Retinal pigment epithelial cell (primary cell): ENCODE measurements at regions not wholly inside any gene's neighbourhood (a gene's known extent, or its start where the extent isn't known, plus 50 kb on each side); places are given as distances from the start of the nearest gene placed in this dataset.
"Not testable (repeated sequence)": the region's sequence is repeated elsewhere in the genome, so short reads cannot be mapped to it uniquely, and the experiment has no call there.

Source experiments
- DNase-seq: peaks from one replicate; pipeline ENCODE4 v3.0.0-alpha.2; 2010; ENCODE audit warnings: low read depth
- H3K4me3 ChIP-seq: 2 replicates; pipeline ENCODE4 v1.5.1; 2011; ENCODE audit warnings: mild to moderate bottlenecking, low read length, control low read depth, moderate library complexity
- CTCF ChIP-seq: conservative IDR thresholded peaks from 2 replicates; pipeline ENCODE4 v1.5.1; 2011; ENCODE audit warnings: low read depth, low read length, control low read depth, inconsistent platforms

GRCh38 chr9:104300124-104300523, 203.9 kb upstream of the OR13F1 start:
- no peak for TF ChIP-seq CTCF
- DNase-seq = no peak
- no peak overlapping the region for H3K4me3 ChIP-seq

GRCh38 chr9:104301755-104302154, 202.3 kb upstream of the OR13F1 start:
- no peak for DNase-seq
- no peak overlapping the region for H3K4me3 ChIP-seq
- TF ChIP-seq CTCF = no peak

GRCh38 chr9:104302775-104303174, 201.3 kb upstream of the OR13F1 start:
- no peak overlapping the region for H3K4me3 ChIP-seq
- DNase-seq = no peak
- TF ChIP-seq CTCF = no peak

GRCh38 chr9:104304925-104305324, 199.1 kb upstream of the OR13F1 start:
- no peak for TF ChIP-seq CTCF
- H3K4me3 ChIP-seq = no peak overlapping the region
- DNase-seq = no peak

GRCh38 chr9:104313396-104314110, 190.5 kb upstream of the OR13F1 start:
- H3K4me3 ChIP-seq = no peak overlapping the region
- no peak for DNase-seq
- no peak for TF ChIP-seq CTCF

GRCh38 chr9:104316201-104317009, 187.7 kb upstream of the OR13F1 start:
- not testable (repeated sequence) for H3K4me3 ChIP-seq, DNase-seq

- no peak for DNase-seq
- H3K4me3 ChIP-seq = no peak overlapping the region
- TF ChIP-seq CTCF = no peak
Measured at GRCh38 chr9:104319198-104319597, 184.9 kb upstream of the OR13F1 start.
